HG03469 (cell line): ENCODE measurements at regions not wholly inside any gene's neighbourhood (a gene's known extent, or its start where the extent isn't known, plus 50 kb on each side); places are given as distances from the start of the nearest gene placed in this dataset.
A peak's percentile ranks its signal among the peaks of the same experiment; 100 is the strongest.
"Not testable (repeated sequence)": the region's sequence is repeated elsewhere in the genome, so short reads cannot be mapped to it uniquely, and the experiment has no call there.

Experiments
- ATAC-seq: cut with Tn5 transposase; IDR thresholded peaks from one replicate; pipeline ENCODE4 v1.9.1; 2021; ENCODE audit warnings: mild to moderate bottlenecking, moderate library complexity, moderate number of reproducible peaks; ENCODE audit not compliant: unreplicated experiment

DNA sequence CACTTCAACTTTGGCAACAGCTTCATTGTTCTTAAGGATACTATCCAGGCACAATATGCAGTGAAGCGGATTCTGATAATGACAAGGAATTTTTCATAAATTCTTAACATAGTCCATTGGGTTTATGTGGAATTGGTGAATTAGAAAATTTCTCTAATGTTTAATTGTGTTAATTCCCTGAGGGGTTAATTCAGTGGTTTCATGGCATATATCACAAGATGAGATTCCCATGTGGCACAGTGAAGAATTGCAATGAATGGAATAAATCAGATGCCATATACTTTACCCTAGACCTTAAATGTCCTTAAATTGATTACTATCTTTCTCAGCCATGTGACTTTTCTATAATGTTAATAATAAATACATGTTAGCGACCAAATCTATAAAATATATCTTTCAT is 1244.1 kb downstream of the ROBO2 start:
- ATAC-seq: no peak

DNA sequence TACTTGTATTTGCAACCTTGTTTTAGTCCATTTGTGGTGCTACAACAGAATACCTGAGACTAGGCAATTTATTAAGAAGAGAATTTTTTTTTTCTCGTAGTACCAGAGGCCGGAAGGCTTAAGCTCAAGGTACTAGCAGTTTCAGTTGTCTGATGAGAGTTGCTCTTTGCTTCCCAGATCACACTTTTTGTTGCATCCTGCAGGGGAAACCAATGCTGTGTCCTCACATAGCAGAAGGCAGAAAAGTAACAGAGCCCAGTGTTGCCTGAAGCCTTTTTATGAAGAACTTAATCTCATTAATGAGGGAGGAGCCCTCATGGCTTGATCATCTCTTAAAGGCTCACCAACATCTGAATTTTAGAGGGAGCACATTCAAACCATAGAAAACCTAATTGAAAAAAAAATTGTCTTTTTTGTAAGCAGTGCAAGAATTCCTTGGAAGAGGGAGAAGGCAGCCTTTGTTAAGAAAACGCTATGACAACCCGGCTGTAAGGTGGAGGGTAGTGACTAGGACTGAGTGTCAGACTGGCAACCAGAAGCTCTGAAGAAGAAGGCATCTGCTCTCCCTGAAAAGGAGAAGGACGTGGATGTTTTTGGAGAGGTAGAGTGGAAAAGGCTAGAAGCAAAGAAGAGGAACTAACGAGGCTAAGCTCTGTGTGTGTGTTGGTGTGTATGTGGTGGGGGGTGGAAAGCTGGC is 1245.3 kb downstream of the ROBO2 start:
- ATAC-seq: no peak

DNA sequence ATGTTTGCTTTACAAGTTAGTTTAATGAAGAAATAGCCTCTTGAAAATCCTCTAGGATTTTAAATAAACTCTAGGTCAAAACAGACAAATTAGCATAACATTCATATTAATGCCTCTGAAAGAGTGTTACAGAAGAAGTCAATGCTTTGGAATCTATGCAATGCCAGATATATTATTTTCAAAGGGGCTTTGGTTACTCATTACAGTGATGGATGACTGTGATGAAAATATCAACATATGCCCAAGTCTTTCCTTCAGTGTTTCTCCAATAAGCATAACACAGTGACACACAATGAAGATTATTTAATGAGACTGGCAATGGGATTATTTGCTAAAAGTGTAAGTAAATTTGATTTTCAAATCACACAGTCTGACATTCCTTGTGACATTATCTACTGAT is 1247.2 kb downstream of the ROBO2 start:
- no peak for ATAC-seq

DNA sequence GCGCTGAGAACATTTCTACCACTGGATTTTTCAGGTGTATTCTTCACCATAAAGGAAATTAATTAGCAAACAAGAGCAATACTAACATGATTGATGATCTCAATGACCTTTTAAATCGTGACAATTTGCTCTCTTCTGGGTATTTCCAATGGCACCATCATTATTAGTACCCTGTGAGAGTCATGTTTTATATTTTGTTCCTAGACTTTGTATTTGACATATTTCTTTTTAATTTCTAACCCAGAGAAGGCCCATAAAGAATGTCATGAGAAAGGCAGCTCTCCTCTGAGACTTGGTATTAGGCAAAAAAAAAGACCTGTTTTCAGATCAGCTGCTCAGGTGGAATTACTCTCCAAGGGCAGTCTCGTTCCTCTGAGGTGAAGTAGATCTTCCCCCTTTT is 1253.4 kb downstream of the ROBO2 start:
- ATAC-seq: no peak

DNA sequence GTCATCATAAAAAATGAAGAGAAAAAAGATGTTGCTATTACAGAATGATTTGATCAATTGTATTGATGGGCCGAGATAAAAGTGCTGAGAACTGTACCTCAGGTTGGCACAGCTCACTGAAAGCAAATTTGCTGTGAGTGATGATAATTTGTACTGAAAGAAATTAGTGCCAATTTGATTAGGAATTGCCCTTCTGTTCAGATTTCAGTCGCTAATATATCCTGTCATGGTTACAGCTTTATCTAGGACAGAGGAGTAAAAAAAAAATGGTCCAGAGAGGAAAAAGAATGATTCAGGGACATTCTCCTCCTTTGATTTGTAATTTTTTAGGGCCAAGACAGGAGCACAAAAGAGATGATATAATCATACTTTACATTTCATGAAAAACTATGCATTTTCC is 1264.2 kb downstream of the ROBO2 start:
- ATAC-seq: no peak

DNA sequence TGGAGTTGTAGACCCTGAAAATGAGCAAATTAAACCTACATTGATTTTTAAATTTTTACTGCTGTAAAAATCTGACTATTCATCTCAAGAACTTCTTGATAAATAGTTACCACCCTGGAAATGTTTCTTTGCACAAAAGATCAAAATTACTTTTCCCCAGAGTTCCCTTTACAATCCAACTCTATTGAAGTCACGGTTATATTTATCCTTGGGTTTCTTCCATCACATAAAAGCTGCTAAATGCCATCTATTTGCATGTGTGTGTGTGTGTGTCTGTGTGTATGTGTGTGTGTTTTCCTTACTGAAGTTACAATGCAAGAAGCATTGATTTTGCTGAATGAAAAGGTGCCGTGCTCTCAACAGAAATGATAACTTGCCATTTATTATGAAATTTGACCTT is 1273.0 kb downstream of the ROBO2 start:
- ATAC-seq: no peak

DNA sequence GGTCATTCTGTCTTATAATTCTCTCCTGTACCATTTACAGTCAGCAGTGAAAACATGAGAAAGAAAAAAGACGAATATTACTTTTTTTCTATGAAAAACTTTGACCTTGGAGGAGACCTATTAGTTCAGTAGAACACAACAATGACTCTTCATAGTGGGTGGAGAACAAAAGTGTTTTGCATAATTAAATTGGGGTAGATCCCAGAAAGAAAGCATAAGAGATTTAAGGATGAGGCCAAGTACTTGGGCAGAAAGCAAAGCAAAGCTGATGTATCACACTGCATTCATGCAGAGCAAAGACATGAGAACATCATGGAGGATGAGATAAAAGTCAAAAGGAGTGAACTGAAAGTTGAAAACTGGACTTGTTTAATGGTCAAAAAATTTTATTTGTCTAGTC is 1273.4 kb downstream of the ROBO2 start:
- ATAC-seq: no peak

DNA sequence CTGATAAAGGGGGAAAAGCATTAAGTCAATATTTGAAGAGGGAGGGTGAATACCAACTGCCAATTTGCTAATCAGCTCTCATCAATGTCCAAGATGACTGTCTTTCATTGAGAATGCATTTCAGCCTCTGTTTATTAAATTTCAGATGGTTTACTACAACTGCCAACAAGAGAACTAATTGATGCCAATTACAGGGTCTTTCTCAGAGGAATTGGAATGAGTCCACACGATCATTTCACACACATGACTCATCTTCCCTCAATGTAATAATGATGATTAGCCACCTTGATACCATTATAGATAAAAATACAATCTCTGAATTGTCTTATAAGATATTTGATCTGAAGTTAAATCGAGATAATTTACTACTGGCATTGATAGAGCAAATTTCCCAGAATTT is 1274.4 kb downstream of the ROBO2 start:
- no peak for ATAC-seq

DNA sequence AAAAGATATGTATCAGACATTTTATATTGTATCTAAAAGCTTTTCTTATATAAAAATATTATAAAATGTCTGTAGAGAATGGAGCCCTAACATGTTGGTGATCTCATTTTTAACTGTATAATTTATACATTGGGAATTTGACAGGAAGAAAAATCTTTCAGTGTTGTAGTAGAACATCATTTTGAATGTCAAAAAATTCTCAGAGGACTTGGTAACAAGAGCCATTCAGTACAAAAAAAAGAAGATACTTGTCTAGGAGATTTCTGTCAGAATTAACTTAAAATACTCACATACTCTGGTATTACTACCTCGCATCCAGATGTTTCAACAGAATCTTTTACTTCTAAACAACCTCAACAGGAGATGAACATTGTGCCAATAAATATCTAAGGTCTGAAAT is 1277.9 kb downstream of the ROBO2 start:
- no peak for ATAC-seq

DNA sequence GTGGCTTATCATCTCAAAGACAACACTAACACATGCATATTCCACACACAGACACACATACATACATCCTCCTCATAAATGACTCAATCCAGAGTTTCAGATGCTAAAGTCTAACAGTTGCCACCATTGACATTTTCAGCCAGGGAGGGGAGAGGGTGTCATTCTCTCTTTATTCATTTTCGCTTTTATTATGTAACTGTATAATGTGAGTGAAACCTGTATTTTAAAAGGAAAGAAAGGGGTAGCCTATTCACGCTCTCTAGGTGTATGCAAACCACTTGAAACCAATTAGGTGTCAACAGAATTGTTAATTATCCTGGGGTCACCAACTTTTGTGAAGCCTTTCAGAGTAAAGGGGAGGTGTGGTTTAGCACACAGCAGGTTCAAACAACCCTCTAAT is 1282.9 kb downstream of the ROBO2 start:
- peak; percentile 80 for ATAC-seq

DNA sequence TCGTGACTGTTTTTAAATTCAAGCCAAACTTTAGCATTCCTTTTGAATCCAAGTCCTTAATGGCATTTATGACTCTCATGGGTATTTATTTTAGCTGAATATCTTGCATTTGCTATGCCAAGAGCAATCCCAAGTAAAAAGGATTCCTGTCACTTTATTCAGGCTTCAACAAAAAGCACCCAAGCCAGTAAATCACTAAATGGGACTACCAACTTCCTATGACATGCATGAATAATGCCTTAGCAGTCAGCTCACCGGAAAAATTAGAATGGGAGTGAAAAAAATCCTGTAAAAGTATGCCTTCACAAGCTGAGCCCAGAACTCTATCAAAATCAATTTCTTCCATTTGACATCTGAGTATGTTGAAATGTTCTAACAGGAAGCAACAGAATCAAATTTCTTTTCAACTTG is 1297.9 kb downstream of the ROBO2 start:
- no peak for ATAC-seq

DNA sequence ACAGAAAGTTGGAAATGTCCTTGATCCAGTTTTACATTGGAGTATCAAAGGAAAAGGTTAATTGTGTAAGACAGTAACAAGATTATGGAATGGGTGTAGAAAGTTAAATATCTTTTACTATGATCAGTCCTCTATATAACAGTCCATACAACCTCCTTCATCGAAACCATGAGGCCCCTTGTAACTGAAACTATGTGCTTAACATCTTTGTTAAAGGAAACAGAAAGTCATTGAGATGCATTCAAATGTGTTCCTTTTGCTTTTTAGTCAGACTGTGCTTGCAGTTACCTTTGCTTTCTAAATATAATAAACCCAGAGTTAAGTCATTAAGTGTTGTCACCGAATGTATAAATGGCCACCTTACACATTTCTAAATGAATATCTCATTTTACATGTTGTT is 1298.5 kb downstream of the ROBO2 start:
- ATAC-seq: peak; percentile 97

DNA sequence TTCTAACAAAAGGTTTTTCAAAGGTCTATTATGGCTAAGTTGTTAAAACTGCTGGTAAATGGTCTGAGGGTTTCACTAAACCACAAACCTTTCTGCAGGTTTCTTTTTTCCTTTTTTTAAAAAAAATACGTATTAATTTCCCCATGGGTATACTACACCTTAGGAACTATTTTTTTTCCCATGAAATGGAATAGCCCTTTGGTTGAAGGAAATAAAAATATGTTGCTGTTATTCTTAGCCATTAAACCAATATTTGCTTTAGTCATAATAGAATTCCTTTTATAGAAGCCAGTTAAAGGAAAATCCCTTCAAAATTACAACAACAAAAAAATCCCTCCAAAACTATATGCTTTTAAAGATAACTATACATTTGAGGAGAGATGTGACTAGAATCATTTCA is 1303.3 kb downstream of the ROBO2 start:
- no peak for ATAC-seq

DNA sequence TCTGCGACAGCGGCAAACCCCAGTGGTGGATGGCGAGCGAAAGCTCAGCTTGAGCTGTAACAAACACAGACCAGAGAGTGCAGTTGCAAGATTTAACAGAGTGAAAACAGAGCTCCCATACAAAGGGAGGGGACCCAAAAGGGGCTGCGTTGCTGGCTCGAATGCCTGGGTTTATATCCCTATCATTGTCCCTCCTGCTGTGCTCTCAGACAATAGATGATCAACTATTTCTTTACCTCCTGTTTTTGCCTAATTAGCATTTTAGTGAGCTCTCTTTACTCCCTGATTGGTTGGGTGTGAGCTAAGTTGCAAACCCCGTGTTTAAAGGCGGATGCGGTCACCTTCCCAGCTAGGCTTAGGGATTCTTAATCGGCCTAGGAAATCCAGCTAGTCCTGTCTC is 1304.4 kb downstream of the ROBO2 start:
- ATAC-seq: not testable (repeated sequence)

DNA sequence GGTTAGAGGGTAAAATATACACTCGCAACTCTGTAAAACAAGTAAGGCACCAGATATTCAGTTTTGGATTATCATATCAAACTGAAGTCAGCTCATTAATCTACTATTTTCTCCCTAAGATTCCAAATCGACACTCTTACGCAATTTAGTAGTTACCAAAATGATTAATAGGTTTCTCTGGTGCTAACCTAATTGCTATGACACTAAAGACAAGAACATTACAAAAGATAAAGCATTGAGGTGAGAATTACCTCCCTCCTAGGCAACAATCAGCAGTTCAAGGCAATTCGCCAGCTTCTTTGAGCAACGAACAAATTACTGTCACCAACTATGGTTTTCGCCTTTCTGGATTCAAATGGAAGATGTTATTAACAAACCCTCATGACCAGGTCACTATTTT is 1305.0 kb downstream of the ROBO2 start:
- ATAC-seq: no peak

DNA sequence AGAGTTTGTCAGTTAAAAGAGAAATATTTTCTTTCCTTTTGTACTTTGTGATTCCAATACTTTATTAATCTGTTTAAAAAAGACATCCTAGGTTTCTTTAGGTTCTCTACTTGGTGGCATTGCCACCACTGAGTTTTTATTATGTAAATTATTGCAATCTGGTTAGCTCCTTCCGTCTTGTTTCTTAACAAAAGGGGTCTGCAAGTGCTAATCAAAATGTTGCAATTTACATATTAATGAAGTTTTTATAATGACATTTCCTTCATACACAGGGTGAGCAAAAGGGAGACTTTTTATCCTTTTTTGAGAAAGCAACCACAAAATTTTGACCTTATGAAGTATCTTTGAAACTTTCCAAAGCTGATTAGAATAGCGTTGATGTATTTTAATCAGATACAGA is 1307.3 kb downstream of the ROBO2 start:
- ATAC-seq: no peak

DNA sequence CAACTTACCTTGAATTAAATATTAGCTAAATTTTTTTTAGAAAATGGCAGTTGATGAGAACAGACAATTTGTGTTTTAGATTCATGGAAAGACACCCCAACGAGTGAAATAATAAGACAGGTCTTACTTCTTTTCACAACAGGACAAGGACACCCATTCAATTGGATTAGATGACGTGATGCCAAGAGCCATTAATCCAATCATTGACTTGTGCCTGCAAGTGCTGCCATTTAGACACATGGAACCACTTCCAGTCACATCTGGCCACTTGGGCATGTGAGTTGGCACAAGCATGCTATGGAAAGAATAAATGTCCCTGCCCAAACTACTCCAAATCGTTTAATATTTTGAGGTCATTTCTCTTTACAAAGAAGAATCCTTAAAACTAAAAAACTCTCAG is 1308.8 kb downstream of the ROBO2 start:
- ATAC-seq: no peak

DNA sequence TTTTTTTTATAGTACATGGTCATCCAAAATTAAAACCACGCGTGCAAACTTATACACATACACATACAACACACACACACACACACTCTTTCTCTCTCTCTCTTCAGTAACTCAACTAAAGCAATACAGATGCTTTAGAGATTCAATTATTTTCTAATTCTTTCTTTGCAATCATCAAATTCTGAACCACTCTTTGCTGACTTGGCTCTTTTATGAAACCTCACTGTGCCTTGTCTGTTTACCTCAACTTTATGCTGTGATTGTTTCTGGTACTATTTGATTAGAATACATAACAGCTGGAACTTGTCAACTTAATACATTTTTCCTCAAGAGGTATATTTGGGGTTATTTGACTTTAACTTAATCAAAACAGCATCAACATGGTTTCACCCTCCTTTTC is 1309.7 kb downstream of the ROBO2 start:
- ATAC-seq: no peak

DNA sequence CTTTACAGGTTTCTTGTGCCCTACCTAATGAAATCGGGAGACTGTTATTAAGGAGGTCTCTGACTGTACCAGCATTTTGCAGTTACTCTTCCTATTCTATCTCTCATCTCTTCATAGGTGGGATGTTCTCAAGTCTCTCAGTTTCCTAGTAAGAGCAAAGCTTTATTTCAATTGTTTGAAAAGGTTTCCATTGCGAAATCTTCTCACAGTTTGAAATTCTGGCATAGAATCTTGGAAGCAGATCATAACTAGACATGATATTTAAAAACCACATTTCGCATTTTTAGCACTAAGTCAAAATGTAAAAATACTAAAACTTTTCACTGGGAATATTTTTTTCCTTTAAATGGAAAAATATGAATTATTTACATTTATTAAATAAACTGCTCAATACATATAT is 1311.4 kb downstream of the ROBO2 start:
- no peak for ATAC-seq

DNA sequence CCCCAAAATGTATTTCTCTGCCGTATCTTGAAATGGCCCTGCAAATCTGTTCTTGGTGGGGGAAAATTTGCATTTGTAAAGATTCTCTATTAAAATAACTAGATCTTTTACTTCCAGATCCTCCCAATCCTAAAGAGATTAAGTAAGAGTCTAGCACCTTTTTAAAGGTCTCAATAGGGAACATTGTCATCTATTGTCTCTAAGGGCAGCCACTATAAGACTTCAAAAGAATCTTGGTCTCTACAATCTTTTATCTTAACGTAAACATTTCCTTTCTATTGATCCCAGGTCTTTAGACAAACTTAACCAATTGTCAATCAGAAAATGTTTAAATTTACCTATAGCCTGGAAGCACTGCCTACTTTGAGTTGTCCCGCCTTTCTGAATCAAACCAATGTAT is 1313.3 kb downstream of the ROBO2 start:
- no peak for ATAC-seq

DNA sequence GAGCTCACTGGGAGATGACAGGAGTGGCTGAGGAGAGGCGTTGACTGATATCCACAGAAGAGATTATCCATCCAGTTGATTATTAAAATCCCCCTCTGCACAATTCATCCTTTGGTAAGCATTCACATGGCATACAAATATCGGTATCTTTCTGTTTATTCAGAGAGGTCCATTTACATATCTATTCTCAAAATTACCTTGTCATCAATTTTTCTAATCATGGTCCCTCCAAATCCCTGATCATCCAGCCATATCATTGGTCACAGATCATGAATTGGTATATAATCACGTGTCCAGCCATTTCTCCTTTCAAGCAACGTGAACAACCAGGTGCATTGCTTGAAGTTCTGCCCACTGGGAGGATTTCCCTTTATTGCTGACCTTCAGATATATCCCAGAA is 1321.0 kb downstream of the ROBO2 start:
- no peak for ATAC-seq

DNA sequence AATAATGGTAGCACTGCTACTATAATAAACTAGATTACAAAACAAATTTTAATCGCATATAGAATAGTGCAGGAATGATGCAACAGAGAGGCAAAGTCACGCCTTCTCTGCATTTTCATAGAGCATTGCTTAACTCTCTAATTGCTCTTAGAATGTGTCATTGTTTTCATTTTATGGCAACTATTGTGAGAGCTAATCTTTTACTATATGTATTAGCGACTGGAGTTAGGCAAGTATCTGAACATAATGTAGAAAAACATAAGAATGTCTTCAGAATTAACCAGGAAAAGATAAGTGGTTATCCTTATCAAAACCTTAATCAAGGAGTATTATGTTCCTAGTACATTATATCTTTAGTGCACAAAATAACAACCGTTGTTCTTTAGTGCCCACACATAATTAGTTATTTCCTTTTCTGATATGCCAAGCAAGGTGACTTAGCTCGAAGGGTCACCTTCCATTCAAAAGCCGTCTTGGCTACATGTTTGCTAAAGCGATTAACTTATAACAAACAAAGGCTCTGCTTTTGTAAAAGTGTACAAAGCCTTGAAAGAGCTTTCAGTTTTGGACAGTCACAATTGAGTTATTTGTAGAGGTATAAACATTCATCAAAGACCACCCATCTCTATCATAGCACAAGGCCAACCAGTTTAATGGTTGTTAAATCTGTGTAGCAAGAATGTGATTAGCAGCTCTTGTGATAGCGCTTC is 1328.9 kb downstream of the ROBO2 start:
- no peak for ATAC-seq

DNA sequence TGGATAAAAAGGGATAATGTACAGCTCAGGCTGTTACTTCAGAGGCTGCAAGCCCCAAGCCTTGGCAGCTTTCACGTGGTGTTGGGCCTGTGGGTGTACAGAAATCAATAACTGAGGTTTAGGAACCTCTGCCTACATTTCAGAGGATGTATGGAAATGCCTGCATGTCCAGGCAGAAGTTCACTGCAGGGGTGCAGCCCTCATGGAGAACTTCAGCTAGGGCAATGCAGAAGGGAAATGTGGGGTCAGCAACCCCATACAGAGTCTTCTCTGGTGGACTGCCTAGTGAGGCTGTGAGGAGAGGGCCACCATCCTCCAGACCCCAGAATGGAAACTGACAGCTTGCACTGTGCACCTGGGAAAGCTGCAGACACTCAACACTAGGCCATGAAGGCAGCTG is 1350.3 kb downstream of the ROBO2 start:
- ATAC-seq: no peak
